Lung (tissue), 11 donors: ENCODE measurements at regions not wholly inside any gene's neighbourhood (a gene's known extent, or its start where the extent isn't known, plus 50 kb on each side); places are given as distances from the start of the nearest gene placed in this dataset.

ENCODE experiments used
- ATAC-seq: fragments of 200-7000 bp; cut with Tn5 transposase; one replicate; pipeline ENCODE4 v1.9.1; 2020; ENCODE audit warnings: moderate number of reproducible peaks; ENCODE audit not compliant: insufficient read depth, low FRiP score
- DNase-seq, 3 donors: peaks; one replicate each; pipeline ENCODE4 v3.0.0-alpha.2; 2013 to 2017
- H3K27ac ChIP-seq, 2 donors: one replicate each; pipeline ENCODE4 v1.5.1; 2013; ENCODE audit warnings: mild to moderate bottlenecking in 2 of 2, moderate library complexity in 2 of 2, control low read depth in 1 of 2, inconsistent platforms in 1 of 2, low read depth in 1 of 2, low read length in 1 of 2
- H3K27me3 ChIP-seq, 3 donors: one replicate each; pipeline ENCODE4 v1.5.1; 2013; ENCODE audit warnings: low read length in 2 of 3; ENCODE audit not compliant: control insufficient read depth in 3 of 3, insufficient read depth in 3 of 3
- H3K36me3 ChIP-seq, 4 donors: one replicate each; pipeline ENCODE4 v1.5.1; 2013; ENCODE audit warnings: low read length in 4 of 4, mild to moderate bottlenecking in 1 of 4, moderate library complexity in 1 of 4; ENCODE audit not compliant: control insufficient read depth in 4 of 4, insufficient read depth in 4 of 4
- H3K4me1 ChIP-seq, 5 donors: one replicate each; pipeline ENCODE4 v1.5.1; 2013; ENCODE audit warnings: low read length in 5 of 5, mild to moderate bottlenecking in 2 of 5, moderate library complexity in 1 of 5; ENCODE audit not compliant: control insufficient read depth in 5 of 5, insufficient read depth in 5 of 5
- H3K4me3 ChIP-seq: one replicate; pipeline ENCODE4 v1.5.1; 2013; ENCODE audit warnings: mild to moderate bottlenecking, control low read depth, moderate library complexity
- H3K9ac ChIP-seq, 2 donors: one replicate each; pipeline ENCODE4 v1.5.1; 2013; ENCODE audit warnings: low read length in 2 of 2, control low read depth in 1 of 2; ENCODE audit not compliant: insufficient read depth in 1 of 2
- H3K9me3 ChIP-seq, 4 donors: one replicate each; pipeline ENCODE4 v1.5.1; 2013; ENCODE audit warnings: low read length in 3 of 4, mild to moderate bottlenecking in 1 of 4, moderate library complexity in 1 of 4; ENCODE audit not compliant: control insufficient read depth in 4 of 4, insufficient read depth in 3 of 4
- WGBS, 2 donors: extraction: QIAGEN DNeasy Blood & Tissue Kit; methylation state at CpG; one replicate each; pipeline ENCODE4 v1.1.7; 2013; 5-methylcytosine and 5-hydroxymethylcytosine counted together
- TF ChIP-seq, protein P1 (sequence below): IDR thresholded peaks from 2 replicates; pipeline ENCODE4 v1.5.1; 2012; ENCODE audit warnings: mild to moderate bottlenecking; ENCODE audit errors: control extremely low read depth, extremely low read depth
- donor health status: control.
- donor health status: control.
- donor health status: Bipolar disorder and iron deficiency.
- donor health status: healthy.
- donor health status: DM: yes; HTN: yes; CAD: no.

DNA sequence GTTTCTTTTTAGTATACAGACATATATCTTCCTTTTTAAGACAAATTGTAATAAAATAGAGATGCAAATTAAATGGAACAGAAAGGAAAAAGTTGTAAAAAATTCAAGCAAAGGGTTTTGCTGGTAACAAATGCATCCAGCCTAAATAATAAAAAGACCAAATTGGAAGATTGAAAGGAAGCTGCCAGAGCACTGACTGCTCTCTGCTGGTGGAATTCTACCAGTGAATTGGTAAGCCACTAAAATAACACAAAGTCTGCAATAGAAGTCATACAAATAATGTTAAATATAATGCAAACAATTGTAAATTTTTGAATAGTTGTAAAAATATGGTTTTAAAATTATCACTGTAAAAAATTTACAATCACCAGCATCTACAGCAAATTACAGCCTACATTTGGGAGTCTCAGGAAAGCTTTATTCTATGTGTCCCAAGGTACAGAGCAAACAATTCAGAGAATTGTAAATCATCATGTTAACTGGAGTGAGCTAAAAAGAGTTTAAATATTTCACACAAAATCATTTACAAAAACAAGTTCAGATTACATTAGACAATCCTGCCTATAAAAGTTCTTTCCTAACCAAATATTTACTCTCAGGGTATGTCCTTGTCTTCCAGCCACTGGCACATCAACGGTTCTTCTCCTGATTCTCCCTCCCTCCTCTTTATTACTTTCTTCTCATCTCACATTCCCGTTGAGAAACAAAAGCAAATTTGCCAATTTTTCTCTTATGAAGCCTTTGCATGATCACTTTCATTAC is 1322.5 kb downstream of the PCDH7 start:
- ATAC-seq (no peak), DNase-seq (no peak)
- no peaks in the 10 kb centered on the region for H3K27me3 ChIP-seq
- WGBS, 2 donors: 47 to 60% methylated on average over 2 of the region's 2 CpGs
- no peaks in the 10 kb centered on the region for H3K36me3 ChIP-seq
- no peaks in the 10 kb centered on the region for H3K4me1 ChIP-seq
- TF ChIP-seq, protein P1, sequence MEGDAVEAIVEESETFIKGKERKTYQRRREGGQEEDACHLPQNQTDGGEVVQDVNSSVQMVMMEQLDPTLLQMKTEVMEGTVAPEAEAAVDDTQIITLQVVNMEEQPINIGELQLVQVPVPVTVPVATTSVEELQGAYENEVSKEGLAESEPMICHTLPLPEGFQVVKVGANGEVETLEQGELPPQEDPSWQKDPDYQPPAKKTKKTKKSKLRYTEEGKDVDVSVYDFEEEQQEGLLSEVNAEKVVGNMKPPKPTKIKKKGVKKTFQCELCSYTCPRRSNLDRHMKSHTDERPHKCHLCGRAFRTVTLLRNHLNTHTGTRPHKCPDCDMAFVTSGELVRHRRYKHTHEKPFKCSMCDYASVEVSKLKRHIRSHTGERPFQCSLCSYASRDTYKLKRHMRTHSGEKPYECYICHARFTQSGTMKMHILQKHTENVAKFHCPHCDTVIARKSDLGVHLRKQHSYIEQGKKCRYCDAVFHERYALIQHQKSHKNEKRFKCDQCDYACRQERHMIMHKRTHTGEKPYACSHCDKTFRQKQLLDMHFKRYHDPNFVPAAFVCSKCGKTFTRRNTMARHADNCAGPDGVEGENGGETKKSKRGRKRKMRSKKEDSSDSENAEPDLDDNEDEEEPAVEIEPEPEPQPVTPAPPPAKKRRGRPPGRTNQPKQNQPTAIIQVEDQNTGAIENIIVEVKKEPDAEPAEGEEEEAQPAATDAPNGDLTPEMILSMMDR: no peak
- no peak overlapping the region for H3K9ac ChIP-seq
- no peak overlapping the region for H3K27ac ChIP-seq
- no peaks in the 10 kb centered on the region for H3K9me3 ChIP-seq
- no peak overlapping the region for H3K4me3 ChIP-seq

DNA sequence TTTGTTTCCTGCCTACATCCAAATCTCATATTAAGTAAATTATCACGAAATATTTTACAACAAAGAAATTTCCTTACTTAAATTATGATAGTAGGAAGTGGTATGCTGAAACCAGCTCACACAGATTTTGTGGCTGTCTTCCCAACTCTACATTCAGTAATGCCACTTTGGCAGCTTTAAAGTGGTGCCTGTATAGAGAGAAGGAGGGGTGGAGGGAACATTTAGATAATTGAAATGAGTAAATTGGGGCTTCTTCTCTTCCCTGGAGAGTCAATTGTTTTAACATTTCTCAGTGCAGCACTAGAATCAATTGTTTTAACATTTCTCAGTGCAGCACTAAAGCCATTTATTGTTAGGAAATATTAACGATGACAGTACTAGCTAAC is 1323.1 kb downstream of the PCDH7 start:
- ATAC-seq: no peak
- H3K36me3 ChIP-seq: no peaks in the 10 kb centered on the region
- TF ChIP-seq, protein P1: no peak
- H3K9me3 ChIP-seq: no peaks in the 10 kb centered on the region
- H3K27me3 ChIP-seq: no peaks in the 10 kb centered on the region
- no peaks in the 10 kb centered on the region for H3K4me1 ChIP-seq
- no peak overlapping the region for H3K27ac ChIP-seq
- WGBS, 2 donors: 68 to 70% methylated on average over 2 of the region's 2 CpGs
- H3K9ac ChIP-seq: no peak overlapping the region
- DNase-seq: no peak
- no peak overlapping the region for H3K4me3 ChIP-seq

- H3K4me1 ChIP-seq: no peaks in the 10 kb centered on the region
- no peak overlapping the region for H3K4me3 ChIP-seq
- H3K27ac ChIP-seq: no peak overlapping the region
- no peaks in the 10 kb centered on the region for H3K27me3 ChIP-seq
- no peak overlapping the region for H3K9ac ChIP-seq
- WGBS, 2 donors: 82 to 88% methylated on average over 2 of the region's 2 CpGs
- DNase-seq (no peak), ATAC-seq (no peak)
- TF ChIP-seq, protein P1: no peak
- no peaks in the 10 kb centered on the region for H3K36me3 ChIP-seq
- no peaks in the 10 kb centered on the region for H3K9me3 ChIP-seq
Measured at GRCh38 chr4:32061916-32062315, 1341.7 kb downstream of the PCDH7 start.

GRCh38 chr4:32073542-32073941 is 1353.4 kb downstream of the PCDH7 start:
- no peaks in the 10 kb centered on the region for H3K27me3 ChIP-seq
- TF ChIP-seq, protein P1: no peak
- no peak overlapping the region for H3K4me3 ChIP-seq
- ATAC-seq (no peak), DNase-seq (no peak)
- peaks cover 0 to 3% (median 0%) of the 10 kb centered on the region in 4 donors for H3K9me3 ChIP-seq
- no peaks in the 10 kb centered on the region for H3K36me3 ChIP-seq
- no peak overlapping the region for H3K27ac ChIP-seq
- no peaks in the 10 kb centered on the region for H3K4me1 ChIP-seq
- no peak overlapping the region for H3K9ac ChIP-seq
- 37 to 58% methylated on average over 2 of the region's 2 CpGs for WGBS, 2 donors
